NB4 (cell line): ENCODE measurements at regions not wholly inside any gene's neighbourhood (a gene's known extent, or its start where the extent isn't known, plus 50 kb on each side); places are given as distances from the start of the nearest gene placed in this dataset.

Experiments
- CTCF ChIP-seq: IDR thresholded peaks from one replicate; pipeline ENCODE4 v1.5.1; 2012; ENCODE audit warnings: low read depth, low read length
- MYC ChIP-seq: IDR thresholded peaks from 2 replicates; pipeline ENCODE4 v1.6.1; 2011; ENCODE audit warnings: low read depth, low read length
- TF ChIP-seq, protein P1 (sequence below): IDR thresholded peaks from 2 replicates; pipeline ENCODE4 v1.6.1; 2011; ENCODE audit warnings: low read depth, low read length

DNA sequence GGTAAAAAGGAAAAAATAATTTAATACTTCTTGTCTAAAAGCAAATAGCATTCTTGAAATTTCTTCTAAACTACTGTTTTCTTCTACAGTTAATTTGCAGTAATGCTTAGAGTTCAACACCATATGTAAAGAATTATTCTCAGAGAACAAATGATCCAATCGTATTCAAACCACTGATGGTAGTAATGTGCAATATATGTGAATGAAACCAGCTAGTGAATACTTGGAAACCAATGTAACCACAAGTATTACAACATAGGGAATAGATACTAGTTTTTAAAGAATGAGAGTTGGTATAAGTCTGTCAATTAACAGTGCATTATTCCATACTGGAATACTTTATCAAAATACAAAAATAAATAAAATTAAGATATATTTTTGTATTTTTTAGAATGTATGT lies 850.0 kb downstream of the DIPK2A start:
- no peak for TF ChIP-seq CTCF
- TF ChIP-seq, protein P1, sequence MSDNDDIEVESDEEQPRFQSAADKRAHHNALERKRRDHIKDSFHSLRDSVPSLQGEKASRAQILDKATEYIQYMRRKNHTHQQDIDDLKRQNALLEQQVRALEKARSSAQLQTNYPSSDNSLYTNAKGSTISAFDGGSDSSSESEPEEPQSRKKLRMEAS: no peak
- TF ChIP-seq MYC: no peak
